Nephron progenitor cell (in vitro differentiated cells): ENCODE measurements at regions not wholly inside any gene's neighbourhood (a gene's known extent, or its start where the extent isn't known, plus 50 kb on each side); places are given as distances from the start of the nearest gene placed in this dataset.

Experiments used
- DNase-seq: peaks from one replicate; pipeline ENCODE4 v3.0.0; 2021
- H3K27ac Mint-ChIP-seq: 2 replicates; pipeline ENCODE4 v1.8.0; 2021; ENCODE audit warnings: mild to moderate bottlenecking, moderate library complexity, mixed read lengths
- H3K27me3 Mint-ChIP-seq: 2 replicates; pipeline ENCODE4 v1.8.0; 2021; ENCODE audit warnings: mild to moderate bottlenecking, low read depth, mixed read lengths; ENCODE audit not compliant: poor library complexity
- H3K36me3 Mint-ChIP-seq: 2 replicates; pipeline ENCODE4 v1.8.0; 2021; ENCODE audit warnings: low read depth, mixed read lengths
- H3K4me1 Mint-ChIP-seq: 2 replicates; pipeline ENCODE4 v1.8.0; 2021; ENCODE audit warnings: mixed read lengths
- H3K4me3 Mint-ChIP-seq: 2 replicates; pipeline ENCODE4 v1.8.0; 2021; ENCODE audit warnings: mild to moderate bottlenecking, moderate library complexity, mixed read lengths
- H3K9me3 Mint-ChIP-seq: 2 replicates; pipeline ENCODE4 v1.8.0; 2021; ENCODE audit warnings: mild to moderate bottlenecking, moderate library complexity, mixed read lengths
- TF ChIP-seq, protein P1 (sequence below): fragments of 200-600 bp; sonication (generic); IDR thresholded peaks from 2 replicates; pipeline ENCODE4 v1.5.0; 2021; ENCODE audit warnings: antibody characterized with exemption

GRCh38 chr10:53570221-53570620 is 797.6 kb upstream of the MBL2 start:
- no peaks in the 10 kb centered on the region for H3K36me3 Mint-ChIP-seq
- H3K4me3 Mint-ChIP-seq: no peak overlapping the region
- H3K9me3 Mint-ChIP-seq: peaks cover 20% of the 10 kb centered on the region
- H3K27me3 Mint-ChIP-seq: no peaks in the 10 kb centered on the region
- TF ChIP-seq, protein P1, sequence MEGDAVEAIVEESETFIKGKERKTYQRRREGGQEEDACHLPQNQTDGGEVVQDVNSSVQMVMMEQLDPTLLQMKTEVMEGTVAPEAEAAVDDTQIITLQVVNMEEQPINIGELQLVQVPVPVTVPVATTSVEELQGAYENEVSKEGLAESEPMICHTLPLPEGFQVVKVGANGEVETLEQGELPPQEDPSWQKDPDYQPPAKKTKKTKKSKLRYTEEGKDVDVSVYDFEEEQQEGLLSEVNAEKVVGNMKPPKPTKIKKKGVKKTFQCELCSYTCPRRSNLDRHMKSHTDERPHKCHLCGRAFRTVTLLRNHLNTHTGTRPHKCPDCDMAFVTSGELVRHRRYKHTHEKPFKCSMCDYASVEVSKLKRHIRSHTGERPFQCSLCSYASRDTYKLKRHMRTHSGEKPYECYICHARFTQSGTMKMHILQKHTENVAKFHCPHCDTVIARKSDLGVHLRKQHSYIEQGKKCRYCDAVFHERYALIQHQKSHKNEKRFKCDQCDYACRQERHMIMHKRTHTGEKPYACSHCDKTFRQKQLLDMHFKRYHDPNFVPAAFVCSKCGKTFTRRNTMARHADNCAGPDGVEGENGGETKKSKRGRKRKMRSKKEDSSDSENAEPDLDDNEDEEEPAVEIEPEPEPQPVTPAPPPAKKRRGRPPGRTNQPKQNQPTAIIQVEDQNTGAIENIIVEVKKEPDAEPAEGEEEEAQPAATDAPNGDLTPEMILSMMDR: no peak
- no peak overlapping the region for H3K27ac Mint-ChIP-seq
- H3K4me1 Mint-ChIP-seq: no peaks in the 10 kb centered on the region
- DNase-seq: no peak

- Mint-ChIP-seq H3K4me1 (no peaks in the 10 kb centered on the region), H3K9me3 (peaks cover 27% of the 10 kb centered on the region), H3K27ac (no peak overlapping the region), H3K36me3 (no peaks in the 10 kb centered on the region), H3K27me3 (no peaks in the 10 kb centered on the region), H3K4me3 (no peak overlapping the region)
- no peak for DNase-seq
- TF ChIP-seq, protein P1: no peak
Observed at GRCh38 chr10:53569455-53569854, 796.9 kb upstream of the MBL2 start.

- Mint-ChIP-seq H3K27me3 (no peaks in the 10 kb centered on the region), H3K4me1 (no peaks in the 10 kb centered on the region), H3K36me3 (no peaks in the 10 kb centered on the region), H3K27ac (no peak overlapping the region), H3K9me3 (no peaks in the 10 kb centered on the region), H3K4me3 (no peak overlapping the region)
- TF ChIP-seq, protein P1: no peak
- no peak for DNase-seq
Observed at GRCh38 chr10:53548664-53549063, 776.1 kb upstream of the MBL2 start.

- TF ChIP-seq, protein P1: no peak
Observed at GRCh38 chr10:53547364-53547763, 774.8 kb upstream of the MBL2 start.

DNA sequence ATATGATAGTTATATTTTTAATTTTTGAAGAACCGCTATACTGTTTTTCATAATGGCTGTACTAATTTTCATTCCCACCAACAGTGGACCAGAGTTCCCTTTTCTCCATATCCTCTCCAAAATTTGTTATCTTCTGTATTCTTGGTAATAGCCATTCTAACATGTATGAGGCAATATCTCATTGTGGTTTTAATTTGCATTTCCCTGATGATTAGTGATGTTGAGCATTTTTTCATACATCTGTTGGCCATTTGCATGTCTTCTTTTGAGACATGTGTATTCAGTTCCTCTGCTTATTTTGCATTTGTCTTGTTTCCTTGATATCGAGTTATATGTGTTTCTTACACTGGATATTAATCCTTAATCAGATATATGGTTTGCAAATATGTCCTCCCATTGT is 770.8 kb upstream of the MBL2 start:
- Mint-ChIP-seq H3K4me3 (no peak overlapping the region), H3K36me3 (no peaks in the 10 kb centered on the region), H3K27me3 (no peaks in the 10 kb centered on the region), H3K27ac (no peak overlapping the region), H3K9me3 (no peaks in the 10 kb centered on the region), H3K4me1 (no peaks in the 10 kb centered on the region)
- no peak for DNase-seq
- TF ChIP-seq, protein P1: no peak

More at GRCh38 chr10:53547364-53547763, 774.8 kb upstream of the MBL2 start:
- no peaks in the 10 kb centered on the region for H3K27me3 Mint-ChIP-seq
- no peaks in the 10 kb centered on the region for H3K9me3 Mint-ChIP-seq
- H3K27ac Mint-ChIP-seq: no peak overlapping the region
- no peak for DNase-seq
- H3K4me3 Mint-ChIP-seq: no peak overlapping the region
- H3K36me3 Mint-ChIP-seq: no peaks in the 10 kb centered on the region
- H3K4me1 Mint-ChIP-seq: no peaks in the 10 kb centered on the region

DNA sequence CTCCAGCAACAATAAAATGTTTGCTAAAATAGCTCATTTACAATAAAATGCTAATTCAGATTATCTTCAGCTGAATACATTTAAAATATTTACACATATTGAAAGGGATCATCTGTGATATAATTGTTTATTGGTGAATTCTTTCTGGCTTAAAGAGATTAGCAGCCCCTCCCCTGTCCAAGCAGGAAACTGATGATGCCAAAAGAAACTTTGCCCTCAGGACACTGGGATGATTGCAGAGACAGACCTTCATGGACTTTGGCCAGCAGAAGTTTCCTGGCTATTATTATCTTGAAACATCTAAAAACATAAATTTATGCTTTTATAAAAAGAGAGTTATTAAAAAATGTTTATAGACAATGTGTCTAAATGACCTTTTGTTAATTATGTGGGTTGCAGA is 764.9 kb upstream of the MBL2 start:
- Mint-ChIP-seq H3K4me1 (no peaks in the 10 kb centered on the region), H3K36me3 (no peaks in the 10 kb centered on the region), H3K9me3 (no peaks in the 10 kb centered on the region), H3K27me3 (no peaks in the 10 kb centered on the region), H3K4me3 (no peak overlapping the region), H3K27ac (no peak overlapping the region)
- DNase-seq: no peak
- TF ChIP-seq, protein P1: no peak
